ENCODE measurements at regions not wholly inside any gene's neighbourhood (a gene's known extent, or its start where the extent isn't known, plus 50 kb on each side); places are given as distances from the start of the nearest gene placed in this dataset.

DNA sequence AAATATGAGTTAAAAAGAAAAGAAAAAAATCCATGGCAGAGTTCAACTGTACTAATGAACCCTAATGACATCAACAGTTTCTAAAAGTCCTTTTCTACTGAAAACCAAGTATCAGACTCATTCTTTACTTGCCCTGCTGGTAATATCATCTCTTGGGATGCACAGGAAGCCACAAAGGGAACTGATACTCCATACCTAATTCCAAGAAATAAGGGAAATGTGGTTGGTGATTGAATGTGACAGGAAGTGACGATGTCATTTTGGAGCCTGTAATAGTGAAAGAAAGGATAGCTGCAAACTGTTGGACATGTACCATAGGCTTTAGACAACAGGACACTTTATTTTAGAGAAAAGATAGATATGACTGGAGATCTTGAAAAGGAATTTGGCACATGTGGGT lies 98.7 kb upstream of the VAV3 start:
- TF ChIP-seq POLR2A (IDR thresholded peaks at IDR 0.05) (no peak), POLR2AphosphoS5 (IDR thresholded peaks at IDR 0.05) (no peak), EP300 (IDR thresholded peaks at IDR 0.05) (no peak)
- TF ChIP-seq, protein P1, sequence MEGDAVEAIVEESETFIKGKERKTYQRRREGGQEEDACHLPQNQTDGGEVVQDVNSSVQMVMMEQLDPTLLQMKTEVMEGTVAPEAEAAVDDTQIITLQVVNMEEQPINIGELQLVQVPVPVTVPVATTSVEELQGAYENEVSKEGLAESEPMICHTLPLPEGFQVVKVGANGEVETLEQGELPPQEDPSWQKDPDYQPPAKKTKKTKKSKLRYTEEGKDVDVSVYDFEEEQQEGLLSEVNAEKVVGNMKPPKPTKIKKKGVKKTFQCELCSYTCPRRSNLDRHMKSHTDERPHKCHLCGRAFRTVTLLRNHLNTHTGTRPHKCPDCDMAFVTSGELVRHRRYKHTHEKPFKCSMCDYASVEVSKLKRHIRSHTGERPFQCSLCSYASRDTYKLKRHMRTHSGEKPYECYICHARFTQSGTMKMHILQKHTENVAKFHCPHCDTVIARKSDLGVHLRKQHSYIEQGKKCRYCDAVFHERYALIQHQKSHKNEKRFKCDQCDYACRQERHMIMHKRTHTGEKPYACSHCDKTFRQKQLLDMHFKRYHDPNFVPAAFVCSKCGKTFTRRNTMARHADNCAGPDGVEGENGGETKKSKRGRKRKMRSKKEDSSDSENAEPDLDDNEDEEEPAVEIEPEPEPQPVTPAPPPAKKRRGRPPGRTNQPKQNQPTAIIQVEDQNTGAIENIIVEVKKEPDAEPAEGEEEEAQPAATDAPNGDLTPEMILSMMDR (IDR thresholded peaks at IDR 0.05) = no peak
- WGBS, 5 donors = 74 to 94% (median 89%) methylated on average over 1 of the region's 1 CpG
- H3K9me3 ChIP-seq = peaks cover 3 to 6% (median 4%) of the 10 kb centered on the region in 4 donors
- no peak for DNase-seq
- H3K4me1 ChIP-seq = no peaks in the 10 kb centered on the region
- H3K4me3 ChIP-seq = no peak overlapping the region
- H3K36me3 ChIP-seq = no peaks in the 10 kb centered on the region
- no peaks in the 10 kb centered on the region for H3K27me3 ChIP-seq
- intact Hi-C loops (cut with DNase I; ENCODE audit: low total_unique reads) = no loop called here
- H3K27ac ChIP-seq = no peak overlapping the region

DNA sequence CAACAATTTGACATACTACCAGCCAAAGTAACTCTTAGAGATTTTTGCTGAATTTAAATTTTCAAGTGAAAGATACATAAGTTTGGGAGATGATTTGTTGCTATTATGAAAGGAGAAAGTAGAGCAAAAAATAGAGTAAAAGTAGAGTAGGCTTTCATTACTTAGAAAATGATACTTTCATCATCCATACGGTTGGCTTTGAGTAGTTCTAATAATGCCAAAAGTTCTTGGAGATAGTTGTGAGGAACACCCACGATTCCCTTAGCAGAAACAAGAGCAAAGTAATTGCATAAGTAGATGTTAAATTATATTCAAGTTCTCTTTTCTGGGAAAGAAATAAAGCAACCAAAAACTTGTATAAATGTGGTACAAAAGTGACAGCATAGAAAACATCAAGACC lies 95.0 kb upstream of the VAV3 start:
- Histone ChIP-seq H3K27me3 (no peaks in the 10 kb centered on the region), H3K27ac (no peak overlapping the region), H3K4me3 (no peak overlapping the region), H3K36me3 (no peaks in the 10 kb centered on the region), H3K4me1 (peaks cover 0 to 3% (median 0%) of the 10 kb centered on the region in 4 donors), H3K9me3 (peaks cover 3 to 6% (median 4%) of the 10 kb centered on the region in 4 donors)
- 38 to 68% (median 61%) methylated on average over 2 of the region's 2 CpGs for whole genome bisulfite sequencing, 5 donors
- TF ChIP-seq EP300 (IDR thresholded peaks at IDR 0.05) (no peak), POLR2AphosphoS5 (IDR thresholded peaks at IDR 0.05) (no peak), POLR2A (IDR thresholded peaks at IDR 0.05) (no peak)
- TF ChIP-seq, protein P1 (IDR thresholded peaks at IDR 0.05) = no peak
- DNase-seq = peak in 1 of 2 donors; percentile 70
- intact Hi-C loops (cut with DNase I; ENCODE audit: low total_unique reads) = no loop called here

DNA sequence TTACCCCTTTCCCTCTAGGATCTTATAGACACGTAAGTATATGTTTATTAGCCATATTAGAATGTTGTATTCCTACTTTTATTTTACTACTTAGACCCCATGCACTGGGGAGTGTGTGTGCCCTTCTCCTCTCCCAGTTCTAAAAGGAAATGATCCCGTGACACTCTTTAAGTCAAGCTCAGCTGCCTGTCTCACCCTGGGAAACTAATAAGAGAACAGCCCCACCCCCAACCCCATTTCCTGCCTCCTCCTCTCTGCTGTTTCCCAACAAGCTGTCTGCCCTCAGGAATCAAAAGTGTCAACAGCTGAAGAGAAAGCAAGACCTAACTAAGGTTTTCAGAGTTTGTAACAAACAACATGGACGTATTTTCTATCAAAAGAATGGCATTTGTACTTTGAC lies 92.6 kb upstream of the VAV3 start:
- 64 to 78% (median 76%) methylated on average over 3 of the region's 3 CpGs for WGBS, 5 donors
- intact Hi-C loops (cut with DNase I; ENCODE audit: low total_unique reads) = no loop called here
- no peak overlapping the region for H3K27ac ChIP-seq

DNA sequence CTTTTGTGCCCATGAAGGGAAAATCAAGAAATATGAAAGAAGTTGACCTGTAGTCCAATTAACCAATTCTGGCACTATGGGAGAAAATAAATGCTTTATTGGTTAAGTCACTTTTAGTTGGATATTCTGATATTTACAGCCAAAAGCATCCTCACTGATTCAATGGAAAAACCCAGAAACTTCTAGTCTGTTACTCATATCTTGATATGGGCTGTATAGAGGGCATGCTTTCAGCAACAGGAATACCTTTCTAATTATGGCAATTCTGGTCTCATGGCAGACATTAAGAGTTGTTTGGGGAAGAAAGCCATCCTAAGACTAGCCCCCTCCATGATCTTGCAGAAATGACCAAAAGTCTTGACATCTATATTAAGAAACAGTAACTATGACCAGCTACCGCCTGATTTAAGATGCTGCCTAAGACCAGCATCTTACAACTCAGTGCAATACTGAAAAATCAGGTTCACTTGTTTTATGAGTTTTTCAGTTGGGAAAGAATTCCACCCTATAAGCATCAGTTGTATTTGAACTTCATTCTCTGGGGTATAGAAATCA lies 91.5 kb upstream of the VAV3 start:
- no peak for DNase-seq
- Histone ChIP-seq H3K36me3 (no peaks in the 10 kb centered on the region), H3K27ac (no peak overlapping the region), H3K27me3 (no peaks in the 10 kb centered on the region), H3K4me1 (peaks cover 12 to 26% (median 19%) of the 10 kb centered on the region in 4 donors), H3K9me3 (no peaks in the 10 kb centered on the region), H3K4me3 (no peak overlapping the region)
- intact Hi-C loops (cut with DNase I; ENCODE audit: low total_unique reads) = no loop called here
- WGBS, 5 donors = 93 to 100% (median 97%) methylated on average over 1 of the region's 1 CpG
- TF ChIP-seq EP300 (IDR thresholded peaks at IDR 0.05) = no peak
- no peak for TF ChIP-seq POLR2AphosphoS5 (IDR thresholded peaks at IDR 0.05)
- TF ChIP-seq, protein P1 (IDR thresholded peaks at IDR 0.05) = no peak
- no peak for TF ChIP-seq POLR2A (IDR thresholded peaks at IDR 0.05)

More for the DNA sequence above, 92.6 kb upstream of the VAV3 start:
- TF ChIP-seq POLR2AphosphoS5 (IDR thresholded peaks at IDR 0.05) = no peak
- no peak for TF ChIP-seq EP300 (IDR thresholded peaks at IDR 0.05)
- no peak for TF ChIP-seq POLR2A (IDR thresholded peaks at IDR 0.05)
- TF ChIP-seq, protein P1 (IDR thresholded peaks at IDR 0.05) = no peak
- Histone ChIP-seq H3K4me3 (no peak overlapping the region), H3K9me3 (peaks cover 0 to 4% (median 2%) of the 10 kb centered on the region in 4 donors), H3K4me1 (peaks cover 4 to 16% (median 10%) of the 10 kb centered on the region in 4 donors), H3K27me3 (no peaks in the 10 kb centered on the region), H3K36me3 (no peaks in the 10 kb centered on the region)
- peak in 1 of 2 donors; percentile 54 for DNase-seq

Measured in stomach (tissue), 8 donors.